Panc1 (cell line): ENCODE measurements at regions not wholly inside any gene's neighbourhood (a gene's known extent, or its start where the extent isn't known, plus 50 kb on each side); places are given as distances from the start of the nearest gene placed in this dataset.

Experiments
- ATAC-seq: fragments of 200-7000 bp; cut with Tn5 transposase; 2 replicates; pipeline ENCODE4 v1.9.1; 2020; ENCODE audit warnings: mild to moderate bottlenecking, moderate library complexity
- BruUV-seq: library from RNA; stranded (reverse); fragments of 400-500 nt; replicated peaks from 2 replicates; lab custom pipeline; 2021; lab: Mats Ljungman, UMichigan
- CTCF ChIA-PET: fragments of 300-600 bp; sonication (Branson Sonifier 250); formaldehyde crosslinking; loops from one replicate; lab custom pipeline; 2022; ENCODE audit warnings: antibody characterized with exemption; lab: Charles Lee
- POLR2A ChIA-PET: fragments of 300-600 bp; sonication (Branson Sonifier 250); formaldehyde crosslinking; loops from one replicate; lab custom pipeline; 2022; ENCODE audit warnings: antibody characterized with exemption; lab: Charles Lee
- DNase-seq: peaks from one replicate; pipeline ENCODE4 v3.0.0-alpha.2; 2010; ENCODE audit warnings: low read depth, low spot score
- H3K27ac ChIP-seq: 2 replicates; pipeline ENCODE4 v1.5.1; 2011; ENCODE audit warnings: mild to moderate bottlenecking, low read length, inconsistent platforms
- H3K27me3 ChIP-seq: fragments of 200-500 bp; sonication (Bioruptor generic); 2 replicates; pipeline ENCODE4 v1.6.0; 2014; ENCODE audit warnings: low read length, inconsistent platforms; ENCODE audit not compliant: control insufficient read depth, insufficient read depth
- H3K36me3 ChIP-seq: fragments of 200-500 bp; sonication (Bioruptor generic); 2 replicates; pipeline ENCODE4 v1.5.1; 2014; ENCODE audit warnings: inconsistent platforms, mild to moderate bottlenecking, low read length, moderate library complexity; ENCODE audit not compliant: control insufficient read depth, insufficient read depth
- H3K4me1 ChIP-seq: 2 replicates; pipeline ENCODE4 v1.5.1; 2011; ENCODE audit warnings: inconsistent platforms, mild to moderate bottlenecking, low read length, moderate library complexity; ENCODE audit not compliant: control insufficient read depth, insufficient read depth
- H3K4me3 ChIP-seq, 2 experiments: 2 replicates each; pipeline ENCODE4 v1.5.1; 2011 to 2012; ENCODE audit warnings: low read depth in 2 of 2, low read length in 2 of 2, mild to moderate bottlenecking in 2 of 2, inconsistent platforms in 1 of 2, moderate library complexity in 1 of 2
- H3K9me3 ChIP-seq: fragments of 200-500 bp; sonication (Bioruptor generic); 2 replicates; pipeline ENCODE4 v1.5.1; 2014; ENCODE audit warnings: low read depth, mild to moderate bottlenecking, inconsistent platforms, low read length, moderate library complexity; ENCODE audit not compliant: control insufficient read depth, insufficient read depth
- CTCF ChIP-seq: fragments of 450-650 bp; IDR thresholded peaks from 2 replicates; pipeline ENCODE4 v1.5.1; 2017; ENCODE audit warnings: mild to moderate bottlenecking
- POLR2AphosphoS5 ChIP-seq: IDR thresholded peaks from 2 replicates; pipeline ENCODE4 v1.6.1; 2012; ENCODE audit warnings: mild to moderate bottlenecking, low read depth, low read length, moderate library complexity
- REST ChIP-seq, 2 experiments: IDR thresholded peaks; 2 replicates each; pipeline ENCODE4 v1.6.1; 2011 to 2012; ENCODE audit warnings: low read depth in 2 of 2, control low read depth in 1 of 2, low read length in 1 of 2, mild to moderate bottlenecking in 1 of 2, moderate library complexity in 1 of 2; ENCODE audit not compliant: insufficient read depth in 1 of 2
- SIN3A ChIP-seq: IDR thresholded peaks from 2 replicates; pipeline ENCODE4 v1.6.1; 2012; ENCODE audit warnings: low read depth, mild to moderate bottlenecking, low read length, moderate library complexity, borderline replicate concordance; ENCODE audit not compliant: insufficient read depth
- TCF7L2 ChIP-seq: IDR thresholded peaks from 2 replicates; pipeline ENCODE4 v1.6.1; 2011; ENCODE audit warnings: mild to moderate bottlenecking, low read depth, low read length, inconsistent platforms
- in situ Hi-C: cut with HindIII; loops from 2 replicates; pipeline ENCODE4 v1.10.0; 2016; ENCODE audit warnings: low sequenced_read_pairs, low pct_unique_long_range_greater_than_20kb
- intact Hi-C: fragments of 100-400 bp; cut with micrococcal nuclease; formaldehyde crosslinking; loops from one replicate; pipeline ENCODE4 v1.10.0; 2022; ENCODE audit not compliant: unreplicated experiment

GRCh38 chr5:71892641-71893365, 173.7 kb downstream of the CARTPT start:
- no peak for TF ChIP-seq REST (IDR thresholded peaks at IDR 0.05; ENCODE audit: insufficient read depth in 1 of 2, low read depth in 2 of 2, low read length in 1 of 2)
- no peak for TF ChIP-seq CTCF
- no peak for TF ChIP-seq SIN3A
- no peak for TF ChIP-seq POLR2AphosphoS5
- Histone ChIP-seq H3K36me3 (no peaks in the 10 kb centered on the region), H3K4me1 (no peaks in the 10 kb centered on the region), H3K27ac (no peak overlapping the region), H3K9me3 (no peaks in the 10 kb centered on the region), H3K4me3 (no peak overlapping the region), H3K27me3 (peaks cover 7% of the 10 kb centered on the region; the same call in 1 of the 2 replicates)
- ATAC-seq (no peak), DNase-seq (no peak)
- ChIA-PET CTCF (no interaction called here), POLR2A (no interaction called here)
- in situ Hi-C loops (no loop called here), intact Hi-C loops (no loop called here)
- no TSS peak for BruUV-seq

- POLR2A ChIA-PET = no interaction called here
Measured at GRCh38 chr5:71893451-71893850, 174.4 kb downstream of the CARTPT start.

More at GRCh38 chr5:71893451-71893850, 174.4 kb downstream of the CARTPT start:
- no peak overlapping the region for H3K27ac ChIP-seq
- no peaks in the 10 kb centered on the region for H3K4me1 ChIP-seq
- no peak overlapping the region for H3K4me3 ChIP-seq
- TF ChIP-seq POLR2AphosphoS5 (no peak), REST (IDR thresholded peaks at IDR 0.05; ENCODE audit: insufficient read depth in 1 of 2, low read depth in 2 of 2, low read length in 1 of 2) (no peak), SIN3A (no peak), CTCF (no peak), TCF7L2 (no peak)
- ATAC-seq (no peak), DNase-seq (no peak)
- CTCF ChIA-PET = no interaction called here
- no peaks in the 10 kb centered on the region for H3K9me3 ChIP-seq
- in situ Hi-C loops (no loop called here), intact Hi-C loops (no loop called here)
- peaks cover 7% of the 10 kb centered on the region; the same call in 1 of the 2 replicates for H3K27me3 ChIP-seq
- no peaks in the 10 kb centered on the region for H3K36me3 ChIP-seq
- no TSS peak for BruUV-seq
